ENCODE measurements at regions not wholly inside any gene's neighbourhood (a gene's known extent, or its start where the extent isn't known, plus 50 kb on each side); places are given as distances from the start of the nearest gene placed in this dataset.
"Not testable (repeated sequence)": the region's sequence is repeated elsewhere in the genome, so short reads cannot be mapped to it uniquely, and the experiment has no call there.

DNA sequence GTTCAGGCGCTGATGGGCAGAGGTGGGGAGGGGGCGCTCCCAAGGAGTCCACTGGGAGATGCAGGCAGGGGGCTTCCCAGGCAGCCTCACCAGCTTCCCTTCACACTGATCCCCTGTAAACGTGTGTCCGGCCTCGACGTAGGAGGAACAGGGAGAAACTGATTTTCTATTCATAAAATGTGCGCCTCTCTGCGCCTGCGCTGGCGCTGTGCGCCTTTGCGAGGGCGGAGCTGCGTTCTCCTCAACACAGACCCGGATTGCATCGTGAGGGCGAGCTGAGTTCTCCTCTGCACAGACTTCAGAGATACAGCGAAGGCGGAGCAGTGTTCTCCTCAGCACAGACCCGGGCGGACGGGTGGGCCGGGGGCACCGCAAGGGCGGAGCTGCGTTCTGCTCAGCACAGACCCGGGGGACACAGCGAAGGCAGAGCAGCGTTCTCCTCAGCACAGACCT lies 259.1 kb downstream of the GOLGA6L6 start:
- not testable (repeated sequence) for TF ChIP-seq TAF1 (IDR thresholded peaks at IDR 0.05; ENCODE audit: borderline replicate concordance, low read depth, low read length); YY1 (IDR thresholded peaks at IDR 0.05; ENCODE audit: low read depth); MAX (IDR thresholded peaks at IDR 0.05; ENCODE audit: low read depth); POLR2AphosphoS5 (IDR thresholded peaks at IDR 0.05; ENCODE audit: low read depth, low read length); EZH2phosphoT487 (IDR thresholded peaks at IDR 0.05; ENCODE audit: borderline replicate concordance, low read depth); RAD21 (IDR thresholded peaks at IDR 0.05; ENCODE audit: low read length); TCF12 (IDR thresholded peaks at IDR 0.05)
- TF ChIP-seq, protein P1, sequence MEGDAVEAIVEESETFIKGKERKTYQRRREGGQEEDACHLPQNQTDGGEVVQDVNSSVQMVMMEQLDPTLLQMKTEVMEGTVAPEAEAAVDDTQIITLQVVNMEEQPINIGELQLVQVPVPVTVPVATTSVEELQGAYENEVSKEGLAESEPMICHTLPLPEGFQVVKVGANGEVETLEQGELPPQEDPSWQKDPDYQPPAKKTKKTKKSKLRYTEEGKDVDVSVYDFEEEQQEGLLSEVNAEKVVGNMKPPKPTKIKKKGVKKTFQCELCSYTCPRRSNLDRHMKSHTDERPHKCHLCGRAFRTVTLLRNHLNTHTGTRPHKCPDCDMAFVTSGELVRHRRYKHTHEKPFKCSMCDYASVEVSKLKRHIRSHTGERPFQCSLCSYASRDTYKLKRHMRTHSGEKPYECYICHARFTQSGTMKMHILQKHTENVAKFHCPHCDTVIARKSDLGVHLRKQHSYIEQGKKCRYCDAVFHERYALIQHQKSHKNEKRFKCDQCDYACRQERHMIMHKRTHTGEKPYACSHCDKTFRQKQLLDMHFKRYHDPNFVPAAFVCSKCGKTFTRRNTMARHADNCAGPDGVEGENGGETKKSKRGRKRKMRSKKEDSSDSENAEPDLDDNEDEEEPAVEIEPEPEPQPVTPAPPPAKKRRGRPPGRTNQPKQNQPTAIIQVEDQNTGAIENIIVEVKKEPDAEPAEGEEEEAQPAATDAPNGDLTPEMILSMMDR (IDR thresholded peaks at IDR 0.05): not testable (repeated sequence)
- TF ChIP-seq, protein P2, sequence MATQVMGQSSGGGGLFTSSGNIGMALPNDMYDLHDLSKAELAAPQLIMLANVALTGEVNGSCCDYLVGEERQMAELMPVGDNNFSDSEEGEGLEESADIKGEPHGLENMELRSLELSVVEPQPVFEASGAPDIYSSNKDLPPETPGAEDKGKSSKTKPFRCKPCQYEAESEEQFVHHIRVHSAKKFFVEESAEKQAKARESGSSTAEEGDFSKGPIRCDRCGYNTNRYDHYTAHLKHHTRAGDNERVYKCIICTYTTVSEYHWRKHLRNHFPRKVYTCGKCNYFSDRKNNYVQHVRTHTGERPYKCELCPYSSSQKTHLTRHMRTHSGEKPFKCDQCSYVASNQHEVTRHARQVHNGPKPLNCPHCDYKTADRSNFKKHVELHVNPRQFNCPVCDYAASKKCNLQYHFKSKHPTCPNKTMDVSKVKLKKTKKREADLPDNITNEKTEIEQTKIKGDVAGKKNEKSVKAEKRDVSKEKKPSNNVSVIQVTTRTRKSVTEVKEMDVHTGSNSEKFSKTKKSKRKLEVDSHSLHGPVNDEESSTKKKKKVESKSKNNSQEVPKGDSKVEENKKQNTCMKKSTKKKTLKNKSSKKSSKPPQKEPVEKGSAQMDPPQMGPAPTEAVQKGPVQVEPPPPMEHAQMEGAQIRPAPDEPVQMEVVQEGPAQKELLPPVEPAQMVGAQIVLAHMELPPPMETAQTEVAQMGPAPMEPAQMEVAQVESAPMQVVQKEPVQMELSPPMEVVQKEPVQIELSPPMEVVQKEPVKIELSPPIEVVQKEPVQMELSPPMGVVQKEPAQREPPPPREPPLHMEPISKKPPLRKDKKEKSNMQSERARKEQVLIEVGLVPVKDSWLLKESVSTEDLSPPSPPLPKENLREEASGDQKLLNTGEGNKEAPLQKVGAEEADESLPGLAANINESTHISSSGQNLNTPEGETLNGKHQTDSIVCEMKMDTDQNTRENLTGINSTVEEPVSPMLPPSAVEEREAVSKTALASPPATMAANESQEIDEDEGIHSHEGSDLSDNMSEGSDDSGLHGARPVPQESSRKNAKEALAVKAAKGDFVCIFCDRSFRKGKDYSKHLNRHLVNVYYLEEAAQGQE (IDR thresholded peaks at IDR 0.05; ENCODE audit: low read depth, low read length): not testable (repeated sequence)
